Right lobe of liver (tissue), 4 donors: ENCODE measurements at regions not wholly inside any gene's neighbourhood (a gene's known extent, or its start where the extent isn't known, plus 50 kb on each side); places are given as distances from the start of the nearest gene placed in this dataset.

Source experiments
- CTCF ChIP-seq, 4 donors: fragments of 200-600 bp in 3 of 4; fragments of 450-650 bp in 1 of 4; IDR thresholded peaks; one replicate each; pipeline versions ENCODE4 v1.5.1 to v1.8.0; 2016 to 2022; ENCODE audit warnings: antibody characterized with exemption in 4 of 4, mild to moderate bottlenecking in 2 of 4
- POLR2A ChIP-seq: fragments of 450-650 bp; IDR thresholded peaks from one replicate; pipeline ENCODE4 v1.6.1; 2017; ENCODE audit warnings: antibody characterized with exemption, mild to moderate bottlenecking
- donor health status: DM: no; HTN: no; CAD: no.
- donor health status: DM: no; HTN: no; CAD: no.
- donor health status: DM: no; HTN: yes; CAD: no.

- TF ChIP-seq CTCF (IDR thresholded peaks at IDR 0.05), result no peak
- TF ChIP-seq POLR2A, result no peak
Measured at GRCh38 chr2:30372826-30373225, 74.2 kb upstream of the LCLAT1 start.
